ENCODE measurements at regions not wholly inside any gene's neighbourhood (a gene's known extent, or its start where the extent isn't known, plus 50 kb on each side); places are given as distances from the start of the nearest gene placed in this dataset.
"Not testable (repeated sequence)": the region's sequence is repeated elsewhere in the genome, so short reads cannot be mapped to it uniquely, and the experiment has no call there.

GRCh38 chr18:64699081-64699480 lies 550.2 kb upstream of the LINC00305 start:
- DNase-seq, result no peak

GRCh38 chr18:64695851-64696553 lies 547.1 kb upstream of the LINC00305 start:
- no peak for DNase-seq

GRCh38 chr18:64693766-64694165 lies 544.9 kb upstream of the LINC00305 start:
- no peak for DNase-seq

- DNase-seq, result no peak
Observed at GRCh38 chr18:64692826-64693225, 543.9 kb upstream of the LINC00305 start.

GRCh38 chr18:64679121-64679520 lies 530.2 kb upstream of the LINC00305 start:
- DNase-seq, result no peak

GRCh38 chr18:64678048-64678447 lies 529.2 kb upstream of the LINC00305 start:
- DNase-seq, result no peak

GRCh38 chr18:64674694-64675093 lies 525.8 kb upstream of the LINC00305 start:
- DNase-seq, result peak; percentile 8

- DNase-seq, result not testable (repeated sequence)
Observed at GRCh38 chr18:64671293-64671692, 522.4 kb upstream of the LINC00305 start.

- DNase-seq, result no peak
Observed at GRCh38 chr18:64668461-64668962, 519.6 kb upstream of the LINC00305 start.

- DNase-seq, result no peak
Observed at GRCh38 chr18:64663086-64663485, 514.2 kb upstream of the LINC00305 start.

- DNase-seq, result peak; percentile 31
Observed at GRCh38 chr18:64659196-64659595, 510.3 kb upstream of the LINC00305 start.

GRCh38 chr18:64653068-64653467 lies 504.2 kb upstream of the LINC00305 start:
- no peak for DNase-seq

- DNase-seq, result no peak
Observed at GRCh38 chr18:64650068-64650467, 501.2 kb upstream of the LINC00305 start.

GRCh38 chr18:64645753-64646152 lies 496.9 kb upstream of the LINC00305 start:
- no peak for DNase-seq

GRCh38 chr18:64639536-64639935 lies 490.6 kb upstream of the LINC00305 start:
- no peak for DNase-seq

- no peak for DNase-seq
Observed at GRCh38 chr18:64620971-64621560, 472.2 kb upstream of the LINC00305 start.

GRCh38 chr18:64618390-64618789 lies 469.5 kb upstream of the LINC00305 start:
- DNase-seq, result no peak

GRCh38 chr18:64615021-64615420 lies 466.1 kb upstream of the LINC00305 start:
- DNase-seq, result no peak

GRCh38 chr18:64614446-64614845 lies 465.6 kb upstream of the LINC00305 start:
- no peak for DNase-seq

- no peak for DNase-seq
Observed at GRCh38 chr18:64592246-64592645, 443.4 kb upstream of the LINC00305 start.

GRCh38 chr18:64589000-64589399 lies 440.1 kb upstream of the LINC00305 start:
- no peak for DNase-seq

GRCh38 chr18:64566456-64566855 lies 417.6 kb upstream of the LINC00305 start:
- DNase-seq, result no peak

GRCh38 chr18:64562651-64563050 lies 413.8 kb upstream of the LINC00305 start:
- DNase-seq, result no peak

GRCh38 chr18:64546451-64546850 lies 397.6 kb upstream of the LINC00305 start:
- no peak for DNase-seq

GRCh38 chr18:64539847-64540246 lies 391.0 kb upstream of the LINC00305 start:
- no peak for DNase-seq
